ENCODE measurements at regions not wholly inside any gene's neighbourhood (a gene's known extent, or its start where the extent isn't known, plus 50 kb on each side); places are given as distances from the start of the nearest gene placed in this dataset.
"Not testable (repeated sequence)": the region's sequence is repeated elsewhere in the genome, so short reads cannot be mapped to it uniquely, and the experiment has no call there.

DNA sequence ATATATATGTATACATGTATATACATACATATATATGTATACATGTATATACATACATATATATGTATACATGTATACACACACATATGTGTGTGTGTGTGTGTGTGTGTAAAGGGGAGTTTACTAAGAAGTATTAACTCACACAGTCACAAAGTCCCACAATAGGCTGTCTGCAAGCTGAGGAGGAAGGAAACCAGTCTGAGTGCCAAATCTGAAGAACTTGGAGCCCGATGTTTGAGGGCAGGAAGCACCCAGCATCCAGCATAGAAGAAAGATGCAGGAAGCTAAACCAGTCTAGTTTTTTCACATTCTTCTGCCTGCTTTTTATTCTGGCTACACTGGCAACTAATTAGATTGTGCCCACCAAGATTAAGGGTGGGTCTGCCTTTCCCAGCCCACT lies 591.5 kb downstream of the PRR16 start:
- H3K4me3 ChIP-seq = no peak overlapping the region
- H3K4me1 ChIP-seq (replicated peaks) = no peaks in the 10 kb centered on the region
- no peaks in the 10 kb centered on the region for H3K9me3 ChIP-seq (replicated peaks)
- H3K27me3 ChIP-seq (replicated peaks) = no peaks in the 10 kb centered on the region
- H3K36me3 ChIP-seq = no peaks in the 10 kb centered on the region
- no peak overlapping the region for H3K27ac ChIP-seq
- DNase-seq (ENCODE audit: low read depth in 1 of 2, low spot score in 2 of 2) = no peak

DNA sequence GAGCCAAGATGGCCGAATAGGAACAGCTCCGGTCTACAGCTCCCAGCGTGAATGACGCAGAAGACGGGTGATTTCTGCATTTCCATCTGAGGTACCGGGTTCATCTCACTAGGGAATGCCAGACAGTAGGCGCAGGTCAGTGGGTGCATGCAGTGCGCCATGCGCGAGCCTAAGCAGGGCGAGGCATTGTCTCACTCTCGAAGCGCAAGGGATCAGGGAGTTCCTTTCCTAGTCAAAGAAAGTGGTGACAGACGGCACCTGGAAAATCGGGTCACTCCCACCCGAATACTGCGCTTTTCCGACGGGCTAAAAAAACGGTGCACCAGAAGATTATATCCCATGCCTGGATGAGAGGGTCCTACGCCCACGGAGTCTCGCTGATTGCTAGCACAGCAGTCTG lies 600.1 kb downstream of the PRR16 start:
- not testable (repeated sequence) for H3K4me1 ChIP-seq (replicated peaks); H3K27ac ChIP-seq; H3K36me3 ChIP-seq; DNase-seq (ENCODE audit: low read depth in 1 of 2, low spot score in 2 of 2); H3K27me3 ChIP-seq (replicated peaks); H3K9me3 ChIP-seq (replicated peaks); H3K4me3 ChIP-seq

DNA sequence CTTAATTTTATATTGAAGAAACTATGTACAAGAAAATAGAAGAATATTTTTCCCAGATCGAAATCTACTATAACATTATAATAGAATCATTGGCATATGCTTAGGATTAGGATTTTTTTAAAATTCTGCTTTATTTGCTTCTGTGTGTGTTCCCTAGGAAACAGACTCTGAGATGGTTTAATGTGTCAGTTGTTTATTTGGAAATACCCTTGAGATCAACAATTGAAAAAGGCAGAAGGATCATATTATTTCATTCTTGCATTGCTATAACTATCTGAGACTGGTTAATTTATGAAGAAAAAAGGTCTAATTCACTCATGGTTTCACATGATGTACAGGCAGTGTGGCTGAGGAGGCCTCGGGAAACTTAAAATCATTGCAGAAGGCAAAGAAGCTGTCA lies 622.6 kb downstream of the PRR16 start:
- no peaks in the 10 kb centered on the region for H3K36me3 ChIP-seq
- no peaks in the 10 kb centered on the region for H3K9me3 ChIP-seq (replicated peaks)
- H3K27ac ChIP-seq = no peak overlapping the region
- H3K27me3 ChIP-seq (replicated peaks) = no peaks in the 10 kb centered on the region
- DNase-seq (ENCODE audit: low read depth in 1 of 2, low spot score in 2 of 2) = no peak
- H3K4me3 ChIP-seq = no peak overlapping the region
- no peaks in the 10 kb centered on the region for H3K4me1 ChIP-seq (replicated peaks)

DNA sequence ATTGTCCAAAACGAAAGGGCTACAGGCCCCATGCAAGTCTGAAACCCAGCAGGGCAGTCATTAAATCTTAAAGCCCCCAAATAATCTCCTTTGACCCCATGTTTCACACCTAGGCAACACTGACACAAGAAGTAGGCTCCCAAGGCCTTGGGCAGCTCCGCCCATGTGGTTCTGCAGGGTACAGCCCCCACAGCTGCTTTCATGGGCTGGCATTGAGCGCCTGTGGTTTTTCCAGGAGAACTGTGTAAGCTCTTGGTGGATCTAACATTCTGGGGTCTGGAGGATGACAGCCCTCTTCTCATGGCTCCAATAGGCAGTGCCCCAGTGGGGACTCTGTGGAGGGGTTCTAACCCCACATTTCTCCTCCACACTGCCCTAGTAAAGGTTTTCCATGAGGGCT lies 623.5 kb downstream of the PRR16 start:
- H3K27ac ChIP-seq = no peak overlapping the region
- no peaks in the 10 kb centered on the region for H3K27me3 ChIP-seq (replicated peaks)
- no peaks in the 10 kb centered on the region for H3K4me1 ChIP-seq (replicated peaks)
- H3K4me3 ChIP-seq = no peak overlapping the region
- DNase-seq (ENCODE audit: low read depth in 1 of 2, low spot score in 2 of 2) = no peak
- no peaks in the 10 kb centered on the region for H3K9me3 ChIP-seq (replicated peaks)
- H3K36me3 ChIP-seq = no peaks in the 10 kb centered on the region

DNA sequence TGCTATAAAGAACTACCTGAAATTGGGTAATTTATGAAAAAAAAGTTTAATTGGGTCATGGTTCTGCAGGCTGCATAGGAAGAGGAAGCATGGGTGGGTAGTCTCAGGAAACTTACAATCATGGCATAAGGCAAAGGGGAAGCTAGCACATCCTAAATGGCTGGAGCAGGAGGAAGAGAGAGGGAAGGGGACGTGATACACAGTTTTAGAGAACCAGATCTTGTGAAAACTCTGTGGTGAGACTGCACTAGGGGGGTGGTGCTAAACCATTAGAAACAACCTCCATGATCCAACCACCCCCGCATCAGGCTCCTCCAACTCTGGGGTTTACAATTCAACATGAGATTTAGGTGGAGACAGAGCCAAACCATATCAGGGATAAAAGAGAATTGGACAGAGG lies 624.2 kb downstream of the PRR16 start:
- no peaks in the 10 kb centered on the region for H3K27me3 ChIP-seq (replicated peaks)
- no peaks in the 10 kb centered on the region for H3K4me1 ChIP-seq (replicated peaks)
- H3K4me3 ChIP-seq = no peak overlapping the region
- H3K36me3 ChIP-seq = no peaks in the 10 kb centered on the region
- H3K27ac ChIP-seq = no peak overlapping the region
- DNase-seq (ENCODE audit: low read depth in 1 of 2, low spot score in 2 of 2) = no peak
- H3K9me3 ChIP-seq (replicated peaks) = no peaks in the 10 kb centered on the region

DNA sequence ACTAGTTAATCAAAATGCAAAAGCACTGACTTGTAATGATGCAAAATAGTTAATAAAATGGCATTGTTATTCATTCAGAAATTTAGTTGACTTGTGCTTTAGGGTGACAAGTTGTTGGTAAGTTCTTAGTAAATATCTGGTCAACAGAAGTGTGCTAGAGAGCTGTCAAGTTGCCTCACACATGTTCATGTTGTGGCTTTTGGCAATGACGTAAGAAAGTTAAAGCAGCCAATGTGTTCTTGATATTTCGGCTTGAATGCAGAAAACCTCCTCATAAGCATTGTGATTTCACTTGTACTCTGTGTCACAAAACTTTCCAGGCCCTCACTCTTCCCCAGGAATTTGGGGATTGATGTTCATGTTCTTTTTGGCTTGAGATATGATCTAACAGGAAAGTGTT lies 626.7 kb downstream of the PRR16 start:
- no peaks in the 10 kb centered on the region for H3K4me1 ChIP-seq (replicated peaks)
- H3K9me3 ChIP-seq (replicated peaks) = no peaks in the 10 kb centered on the region
- H3K27ac ChIP-seq = no peak overlapping the region
- no peak overlapping the region for H3K4me3 ChIP-seq
- no peaks in the 10 kb centered on the region for H3K36me3 ChIP-seq
- H3K27me3 ChIP-seq (replicated peaks) = no peaks in the 10 kb centered on the region
- no peak for DNase-seq (ENCODE audit: low read depth in 1 of 2, low spot score in 2 of 2)

DNA sequence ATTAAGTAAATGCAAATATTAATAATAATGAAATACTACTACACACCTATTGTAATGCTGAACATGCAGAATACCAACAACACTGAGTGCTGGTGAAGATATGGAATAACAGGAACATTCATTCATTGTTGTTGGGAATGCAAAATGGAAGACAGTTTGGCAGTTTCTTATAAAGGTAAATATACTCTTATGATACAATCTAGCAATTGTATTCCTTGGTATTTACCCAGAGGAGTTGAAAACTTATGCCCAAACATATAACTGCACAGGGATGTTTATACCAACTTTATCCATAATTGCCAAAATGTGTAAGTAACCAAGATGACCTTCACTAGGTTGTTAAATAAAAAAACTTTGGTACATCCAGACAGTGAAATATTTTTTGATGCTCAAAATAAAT lies 636.8 kb downstream of the PRR16 start:
- H3K9me3 ChIP-seq (replicated peaks) = no peaks in the 10 kb centered on the region
- no peak overlapping the region for H3K4me3 ChIP-seq
- H3K27ac ChIP-seq = no peak overlapping the region
- no peaks in the 10 kb centered on the region for H3K4me1 ChIP-seq (replicated peaks)
- DNase-seq (ENCODE audit: low read depth in 1 of 2, low spot score in 2 of 2) = no peak
- no peaks in the 10 kb centered on the region for H3K27me3 ChIP-seq (replicated peaks)
- H3K36me3 ChIP-seq = no peaks in the 10 kb centered on the region

DNA sequence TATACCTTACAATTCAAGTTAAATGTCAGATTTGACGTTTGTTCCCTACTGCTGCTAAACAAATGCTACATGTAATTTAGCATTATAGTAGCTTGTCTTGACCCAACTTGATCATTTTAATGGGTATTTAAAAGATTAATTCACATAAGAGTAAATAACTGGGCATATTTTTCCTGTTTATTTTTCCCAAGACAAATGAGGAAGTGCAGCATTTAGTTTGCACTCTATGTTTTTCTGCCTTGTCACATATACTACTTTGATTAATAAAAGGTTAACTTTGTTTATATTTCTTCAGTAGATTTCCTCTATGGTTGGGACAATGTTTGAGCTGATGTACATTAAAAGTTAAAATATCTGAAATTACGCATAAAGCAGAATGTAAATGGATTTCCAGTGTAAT lies 641.8 kb downstream of the PRR16 start:
- Histone ChIP-seq H3K9me3 (replicated peaks) (no peaks in the 10 kb centered on the region), H3K36me3 (no peaks in the 10 kb centered on the region), H3K4me1 (replicated peaks) (no peaks in the 10 kb centered on the region), H3K4me3 (no peak overlapping the region), H3K27ac (no peak overlapping the region), H3K27me3 (replicated peaks) (no peaks in the 10 kb centered on the region)
- no peak for DNase-seq (ENCODE audit: low read depth in 1 of 2, low spot score in 2 of 2)

DNA sequence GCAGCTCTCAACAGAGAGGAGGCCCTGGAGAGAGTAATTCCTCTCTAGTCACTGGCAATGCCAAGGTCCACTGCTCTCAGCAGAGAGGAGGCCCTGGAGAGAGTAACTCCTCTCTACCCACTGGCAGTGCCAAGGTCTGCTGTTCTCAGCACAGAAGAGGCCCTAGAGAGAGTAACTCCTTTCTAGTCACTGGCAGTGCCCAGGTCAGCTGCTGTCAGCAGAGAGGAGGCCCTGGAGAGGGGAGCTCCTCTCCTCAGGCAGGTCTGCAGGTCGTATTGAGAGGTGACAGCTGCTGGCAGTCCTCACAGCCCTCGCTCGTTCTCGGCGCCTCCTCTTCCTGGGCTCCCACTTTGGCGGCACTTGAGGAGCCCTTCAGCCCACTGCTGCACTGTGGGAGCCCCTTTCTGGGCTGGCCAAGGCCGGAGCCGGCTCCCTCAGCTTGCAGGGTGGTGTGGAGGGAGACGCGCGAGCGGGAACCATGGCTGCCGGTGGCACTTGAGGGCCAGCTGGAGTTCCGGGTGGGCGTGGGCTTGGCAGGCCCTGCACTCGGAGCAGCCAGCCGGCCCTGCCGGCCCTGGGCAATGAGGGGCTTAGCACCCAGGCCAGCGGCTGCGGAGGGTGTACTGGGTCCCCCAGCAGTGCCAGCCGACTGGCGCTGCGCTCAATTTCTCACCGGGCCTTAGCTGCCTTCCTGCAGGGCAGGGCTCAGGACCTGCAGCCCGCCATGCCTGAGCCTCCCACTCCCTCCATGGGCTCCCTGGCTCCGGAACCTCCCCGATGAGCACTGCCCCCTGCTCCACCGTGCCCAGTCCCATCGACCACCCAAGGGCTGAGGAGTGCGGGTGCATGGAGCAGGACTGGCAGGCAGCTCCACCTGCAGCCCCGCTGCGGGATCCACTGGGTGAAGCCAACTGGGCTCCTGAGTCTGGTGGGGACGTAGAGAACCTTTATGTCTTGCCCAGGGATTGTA lies 642.9 kb downstream of the PRR16 start:
- DNase-seq (ENCODE audit: low read depth in 1 of 2, low spot score in 2 of 2) = peak in 1 of 2 experiments; percentile 44
- not testable (repeated sequence) for H3K4me3 ChIP-seq; H3K4me1 ChIP-seq (replicated peaks); H3K27ac ChIP-seq; H3K27me3 ChIP-seq (replicated peaks); H3K9me3 ChIP-seq (replicated peaks); H3K36me3 ChIP-seq

DNA sequence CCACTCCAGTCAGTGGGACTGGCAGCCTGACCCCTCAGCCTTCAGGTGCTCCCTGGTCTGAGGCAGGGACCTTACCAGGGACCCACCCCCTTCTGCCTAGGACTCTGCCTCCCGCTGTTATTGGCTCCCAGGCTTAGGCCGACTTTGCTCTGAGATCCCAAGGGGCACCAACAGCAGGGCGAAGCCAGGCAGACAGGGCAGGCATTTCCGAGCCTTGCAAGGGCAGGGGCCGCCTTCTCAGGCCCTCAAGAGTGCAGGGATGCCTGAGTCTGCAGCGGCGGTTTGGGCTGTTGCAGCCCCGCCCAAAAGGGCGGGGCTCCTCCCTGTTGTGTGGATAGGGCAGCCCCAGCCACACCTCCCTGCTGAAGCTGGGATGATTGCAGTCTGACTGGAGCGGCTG lies 644.6 kb downstream of the PRR16 start:
- Histone ChIP-seq H3K4me3 (no peak overlapping the region), H3K4me1 (replicated peaks) (no peaks in the 10 kb centered on the region), H3K27ac (no peak overlapping the region), H3K27me3 (replicated peaks) (no peaks in the 10 kb centered on the region; the same call in 1 of the 2 replicates), H3K36me3 (no peaks in the 10 kb centered on the region), H3K9me3 (replicated peaks) (no peaks in the 10 kb centered on the region)
- DNase-seq (ENCODE audit: low read depth in 1 of 2, low spot score in 2 of 2) = peak in 1 of 2 experiments; percentile 37

DNA sequence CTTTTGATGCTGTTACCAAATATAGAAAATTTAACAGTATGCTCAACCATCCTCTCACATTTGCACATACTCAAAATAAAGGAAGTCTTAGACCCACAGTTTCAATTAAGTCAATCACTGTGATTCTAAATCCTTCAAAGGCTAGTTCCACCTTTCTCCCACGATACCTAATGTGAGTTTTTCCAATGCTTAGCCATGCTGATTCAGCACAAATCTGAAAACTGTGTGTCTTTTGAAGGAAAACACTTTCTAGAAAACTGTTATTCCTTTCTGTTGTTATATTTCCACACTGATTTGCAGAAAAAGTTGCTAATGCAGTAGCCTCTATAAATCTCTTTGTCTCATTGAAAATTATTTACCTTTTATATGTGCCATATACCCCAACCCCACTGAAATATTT lies 645.7 kb downstream of the PRR16 start:
- H3K27me3 ChIP-seq (replicated peaks) = no peaks in the 10 kb centered on the region; the same call in 1 of the 2 replicates
- no peaks in the 10 kb centered on the region for H3K9me3 ChIP-seq (replicated peaks)
- H3K36me3 ChIP-seq = no peaks in the 10 kb centered on the region
- no peak for DNase-seq (ENCODE audit: low read depth in 1 of 2, low spot score in 2 of 2)
- no peak overlapping the region for H3K27ac ChIP-seq
- H3K4me3 ChIP-seq = no peak overlapping the region
- no peaks in the 10 kb centered on the region for H3K4me1 ChIP-seq (replicated peaks)

DNA sequence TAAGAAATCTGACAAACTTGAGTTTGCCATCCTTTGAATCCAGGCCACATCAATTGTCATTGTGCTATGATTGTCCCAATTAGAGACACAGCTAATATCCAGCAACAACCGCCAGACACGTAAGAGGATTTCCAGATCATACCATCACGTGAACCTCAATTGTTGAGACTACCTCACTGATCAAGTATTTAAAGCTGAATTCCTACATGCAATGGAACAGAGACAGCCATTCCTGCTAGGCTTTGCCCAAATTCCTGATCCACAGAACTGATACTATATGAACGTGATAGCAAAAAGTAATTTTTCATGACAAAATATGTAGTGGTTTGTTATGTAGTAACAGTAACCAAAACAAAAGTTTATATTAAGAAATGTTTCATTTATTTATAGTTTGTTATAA lies 657.7 kb downstream of the PRR16 start:
- H3K9me3 ChIP-seq (replicated peaks) = no peaks in the 10 kb centered on the region
- no peak for DNase-seq (ENCODE audit: low read depth in 1 of 2, low spot score in 2 of 2)
- no peak overlapping the region for H3K27ac ChIP-seq
- no peak overlapping the region for H3K4me3 ChIP-seq
- no peaks in the 10 kb centered on the region for H3K36me3 ChIP-seq
- no peaks in the 10 kb centered on the region; the same call in 1 of the 2 replicates for H3K27me3 ChIP-seq (replicated peaks)
- H3K4me1 ChIP-seq (replicated peaks) = no peaks in the 10 kb centered on the region

DNA sequence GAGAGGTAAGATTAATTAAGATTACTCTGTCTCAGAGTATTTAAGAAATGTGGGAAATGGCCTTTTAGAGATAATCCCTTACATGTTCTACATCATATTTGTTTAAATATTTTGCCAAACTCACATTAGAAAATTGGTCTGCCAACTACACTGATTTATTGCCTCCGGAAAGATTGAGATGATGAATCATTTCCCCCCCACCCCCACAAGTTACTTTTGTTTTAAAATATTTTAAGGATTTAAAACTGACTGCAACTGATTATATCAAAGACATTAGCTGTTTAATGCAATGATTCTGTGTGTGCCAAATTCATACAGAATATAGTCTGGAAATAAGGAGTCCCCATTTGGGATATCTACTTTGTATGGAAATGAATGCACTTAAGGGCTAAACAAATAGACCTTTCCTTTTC lies 674.4 kb downstream of the PRR16 start:
- Histone ChIP-seq H3K9me3 (replicated peaks) (no peaks in the 10 kb centered on the region), H3K4me1 (replicated peaks) (no peaks in the 10 kb centered on the region), H3K36me3 (no peaks in the 10 kb centered on the region), H3K27ac (no peak overlapping the region), H3K27me3 (replicated peaks) (no peaks in the 10 kb centered on the region), H3K4me3 (no peak overlapping the region)
- no peak for DNase-seq (ENCODE audit: low read depth in 1 of 2, low spot score in 2 of 2)

DNA sequence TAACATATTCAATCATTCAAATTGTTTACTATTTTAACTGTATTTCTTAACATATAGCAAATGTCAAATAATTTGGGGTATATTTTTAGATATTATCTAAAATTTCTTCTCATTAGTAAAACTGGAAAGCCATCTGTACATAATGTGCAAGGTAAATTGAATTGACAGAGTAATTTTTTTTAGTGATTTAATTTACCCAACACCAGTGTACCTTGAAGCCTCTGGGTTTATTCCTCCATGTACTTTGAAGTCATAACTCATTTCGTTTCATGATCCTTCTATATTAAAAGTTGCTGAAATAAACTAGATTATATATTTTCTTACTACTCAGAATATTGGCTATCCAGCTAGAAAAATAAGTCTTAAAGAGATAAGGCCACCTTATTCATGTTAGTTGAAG lies 674.9 kb downstream of the PRR16 start:
- Histone ChIP-seq H3K27ac (no peak overlapping the region), H3K9me3 (replicated peaks) (no peaks in the 10 kb centered on the region), H3K36me3 (no peaks in the 10 kb centered on the region), H3K4me3 (no peak overlapping the region), H3K4me1 (replicated peaks) (no peaks in the 10 kb centered on the region), H3K27me3 (replicated peaks) (no peaks in the 10 kb centered on the region)
- DNase-seq (ENCODE audit: low read depth in 1 of 2, low spot score in 2 of 2) = no peak

DNA sequence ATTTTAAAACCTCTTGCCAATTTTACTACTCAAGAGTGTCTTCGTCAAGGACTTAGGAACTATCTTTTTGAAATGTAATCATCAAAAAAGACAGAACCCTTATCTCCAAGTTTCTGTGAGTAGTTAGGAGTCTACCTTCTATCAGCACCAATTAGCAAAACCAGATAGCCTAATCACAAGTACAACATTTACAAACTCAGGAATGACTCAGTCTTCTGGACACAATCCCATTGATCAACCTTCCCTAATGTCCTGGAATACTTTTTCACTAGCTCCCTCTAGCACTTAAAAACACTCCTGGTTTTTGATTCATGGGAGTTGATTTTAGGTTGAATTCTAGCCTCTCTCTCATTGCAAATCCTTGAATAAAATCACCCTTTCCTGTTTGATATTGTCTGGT lies 680.7 kb downstream of the PRR16 start:
- no peaks in the 10 kb centered on the region for H3K9me3 ChIP-seq (replicated peaks)
- H3K4me3 ChIP-seq = no peak overlapping the region
- H3K36me3 ChIP-seq = no peaks in the 10 kb centered on the region
- H3K27ac ChIP-seq = no peak overlapping the region
- H3K4me1 ChIP-seq (replicated peaks) = no peaks in the 10 kb centered on the region
- no peak for DNase-seq (ENCODE audit: low read depth in 1 of 2, low spot score in 2 of 2)
- H3K27me3 ChIP-seq (replicated peaks) = 0 out of 2 replicates have a peak, but pooled peaks cover 2% of the 10 kb centered on the region
